CD1c-positive myeloid dendritic cell (primary cell): ENCODE measurements at regions not wholly inside any gene's neighbourhood (a gene's known extent, or its start where the extent isn't known, plus 50 kb on each side); places are given as distances from the start of the nearest gene placed in this dataset.
"Not testable (repeated sequence)": the region's sequence is repeated elsewhere in the genome, so short reads cannot be mapped to it uniquely, and the experiment has no call there.

ENCODE experiments used
- DNase-seq: peaks from one replicate; pipeline ENCODE4 v3.0.0-alpha.2; 2016; ENCODE audit errors: extremely low spot score

DNA sequence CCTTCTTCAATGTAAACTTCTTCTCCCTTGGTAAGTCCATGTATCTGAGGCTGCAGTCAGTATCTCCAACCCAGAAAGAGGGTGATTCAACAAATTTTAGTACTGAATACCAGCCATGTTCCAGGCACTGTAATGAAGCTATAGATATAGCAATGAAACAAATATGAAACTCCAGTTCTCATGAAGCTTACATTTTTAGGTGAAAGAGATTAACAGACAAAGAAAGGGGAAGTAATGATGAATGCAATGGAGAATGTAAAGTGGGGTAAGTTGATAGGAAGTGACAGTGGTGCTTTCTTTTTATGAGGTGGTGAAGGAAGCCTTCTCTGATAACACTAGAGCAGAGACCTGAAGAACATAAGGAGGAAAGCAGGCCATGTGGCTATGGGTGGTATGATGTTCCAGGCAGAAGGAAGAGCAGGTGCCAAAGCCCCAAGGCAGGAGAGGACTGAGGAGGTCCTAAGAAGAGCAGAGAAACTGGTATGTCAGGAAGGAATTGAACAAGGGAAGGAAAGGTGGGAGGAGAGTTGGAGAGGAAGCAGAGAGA, 143.6 kb downstream of the TFAP2B start:
- DNase-seq, result no peak

- no peak for DNase-seq
Observed at GRCh38 chr6:50963952-50964351, 145.3 kb downstream of the TFAP2B start.

GRCh38 chr6:50965495-50965894, 146.8 kb downstream of the TFAP2B start:
- DNase-seq, result no peak

- DNase-seq, result no peak
Observed at GRCh38 chr6:50966532-50966931, 147.9 kb downstream of the TFAP2B start.

- DNase-seq, result no peak
Observed at GRCh38 chr6:50966986-50967385, 148.3 kb downstream of the TFAP2B start.

DNA sequence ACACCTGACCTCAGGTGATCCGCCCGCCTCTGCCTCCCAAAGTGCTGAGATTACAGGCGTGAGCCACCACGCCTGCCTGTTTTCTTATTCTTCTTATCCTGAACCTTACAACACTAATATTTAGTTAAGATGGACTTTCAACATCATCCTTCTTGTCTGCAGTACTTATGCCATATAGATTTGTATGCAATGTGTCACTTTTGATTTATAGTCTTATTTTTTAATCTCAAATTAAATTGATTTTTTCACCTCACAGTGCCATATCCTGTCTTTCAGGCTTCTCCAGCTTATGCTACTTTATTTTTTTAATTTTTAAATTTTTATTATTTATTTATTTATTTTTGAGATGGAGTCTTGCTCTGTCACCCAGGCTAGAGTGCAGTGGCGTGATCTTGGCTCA, 149.6 kb downstream of the TFAP2B start:
- not testable (repeated sequence) for DNase-seq

- no peak for DNase-seq
Observed at GRCh38 chr6:50970908-50971307, 152.2 kb downstream of the TFAP2B start.

DNA sequence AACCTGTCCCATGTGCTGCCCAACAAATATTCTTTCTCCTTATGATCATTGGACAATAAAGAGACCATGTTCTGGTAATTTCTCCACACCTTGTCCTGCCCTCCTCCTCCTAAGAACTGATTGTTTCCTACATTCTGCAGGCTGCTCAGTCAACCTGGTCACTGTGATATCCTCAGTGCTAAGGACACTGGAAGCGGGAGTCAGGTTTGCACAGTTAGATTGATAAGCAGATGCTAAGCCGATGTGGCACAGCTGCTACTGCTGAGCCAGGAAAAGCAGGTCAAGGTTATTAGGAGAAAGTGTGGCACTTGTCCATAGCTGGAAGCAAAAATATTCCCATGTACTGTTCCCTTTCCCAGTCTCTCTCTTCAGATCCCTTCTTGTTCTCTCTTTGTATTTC, 154.8 kb downstream of the TFAP2B start:
- DNase-seq, result no peak

- DNase-seq, result no peak
Observed at GRCh38 chr6:50974319-50974718, 155.6 kb downstream of the TFAP2B start.

DNA sequence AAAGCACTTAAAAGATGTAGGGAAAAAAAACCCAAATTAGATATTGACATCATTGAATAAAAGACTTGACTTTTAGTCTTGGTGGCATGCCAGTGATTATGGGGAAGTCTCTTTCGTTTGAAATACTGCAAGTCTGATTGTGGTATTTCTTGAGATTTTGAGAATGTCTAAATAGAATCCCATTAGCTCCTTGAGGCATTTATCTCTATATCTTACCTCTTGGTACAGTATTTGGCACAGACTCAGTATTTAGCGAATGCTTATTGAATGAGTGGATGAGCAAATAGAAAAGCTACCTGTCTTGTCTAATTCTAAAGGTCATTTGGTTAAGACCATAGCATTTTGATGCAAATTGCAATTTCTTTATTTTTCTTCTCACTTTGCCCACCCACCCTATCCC, 156.5 kb downstream of the TFAP2B start:
- no peak for DNase-seq

- no peak for DNase-seq
Observed at GRCh38 chr6:50976907-50977306, 158.2 kb downstream of the TFAP2B start.

- no peak for DNase-seq
Observed at GRCh38 chr6:50977796-50978195, 159.1 kb downstream of the TFAP2B start.

- no peak for DNase-seq
Observed at GRCh38 chr6:50978380-50979170, 159.9 kb downstream of the TFAP2B start.

GRCh38 chr6:50979171-50979525, 160.5 kb downstream of the TFAP2B start:
- DNase-seq, result no peak

DNA sequence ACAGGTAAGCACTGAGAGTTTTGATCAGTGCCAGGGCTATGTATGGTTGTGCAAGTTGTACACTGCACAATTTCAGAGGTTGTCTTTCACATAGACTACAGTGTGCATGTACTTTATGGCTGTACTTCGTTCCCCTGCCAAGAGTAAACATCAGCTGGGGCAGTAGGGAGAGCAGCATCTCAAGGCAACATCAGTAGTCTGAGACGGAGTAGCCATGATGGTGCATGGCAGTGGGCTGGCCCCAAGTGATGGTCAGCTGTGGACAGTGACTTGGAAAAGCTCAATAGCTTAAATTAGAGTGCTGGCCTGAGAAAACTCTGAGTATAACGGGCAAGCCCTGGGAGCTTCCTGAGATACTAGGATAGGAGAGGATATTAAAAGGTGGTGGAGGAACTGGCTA, 165.5 kb downstream of the TFAP2B start:
- no peak for DNase-seq

DNA sequence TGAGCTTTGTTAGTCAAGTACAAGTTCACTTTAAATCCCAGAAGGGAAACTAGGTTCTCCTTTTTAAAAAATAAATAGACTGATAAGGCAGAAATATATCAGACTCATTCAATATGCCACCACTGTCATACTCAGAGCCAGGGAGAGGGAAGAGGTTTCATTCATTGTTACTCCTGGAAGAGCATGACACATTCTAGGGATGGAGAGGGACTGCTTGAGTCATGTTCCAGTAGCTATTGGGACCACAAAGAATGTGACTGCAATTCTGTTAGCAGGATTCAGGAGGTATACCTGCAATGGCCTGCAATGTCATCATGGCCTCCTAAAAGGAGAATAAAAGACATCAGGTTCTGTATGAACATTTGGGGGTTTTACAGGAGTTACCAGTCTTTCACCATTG, 167.6 kb downstream of the TFAP2B start:
- DNase-seq, result no peak

GRCh38 chr6:50989123-50989522, 170.5 kb downstream of the TFAP2B start:
- no peak for DNase-seq

- no peak for DNase-seq
Observed at GRCh38 chr6:50990750-50991446, 172.2 kb downstream of the TFAP2B start.

GRCh38 chr6:50992232-50992631, 173.6 kb downstream of the TFAP2B start:
- DNase-seq, result no peak

DNA sequence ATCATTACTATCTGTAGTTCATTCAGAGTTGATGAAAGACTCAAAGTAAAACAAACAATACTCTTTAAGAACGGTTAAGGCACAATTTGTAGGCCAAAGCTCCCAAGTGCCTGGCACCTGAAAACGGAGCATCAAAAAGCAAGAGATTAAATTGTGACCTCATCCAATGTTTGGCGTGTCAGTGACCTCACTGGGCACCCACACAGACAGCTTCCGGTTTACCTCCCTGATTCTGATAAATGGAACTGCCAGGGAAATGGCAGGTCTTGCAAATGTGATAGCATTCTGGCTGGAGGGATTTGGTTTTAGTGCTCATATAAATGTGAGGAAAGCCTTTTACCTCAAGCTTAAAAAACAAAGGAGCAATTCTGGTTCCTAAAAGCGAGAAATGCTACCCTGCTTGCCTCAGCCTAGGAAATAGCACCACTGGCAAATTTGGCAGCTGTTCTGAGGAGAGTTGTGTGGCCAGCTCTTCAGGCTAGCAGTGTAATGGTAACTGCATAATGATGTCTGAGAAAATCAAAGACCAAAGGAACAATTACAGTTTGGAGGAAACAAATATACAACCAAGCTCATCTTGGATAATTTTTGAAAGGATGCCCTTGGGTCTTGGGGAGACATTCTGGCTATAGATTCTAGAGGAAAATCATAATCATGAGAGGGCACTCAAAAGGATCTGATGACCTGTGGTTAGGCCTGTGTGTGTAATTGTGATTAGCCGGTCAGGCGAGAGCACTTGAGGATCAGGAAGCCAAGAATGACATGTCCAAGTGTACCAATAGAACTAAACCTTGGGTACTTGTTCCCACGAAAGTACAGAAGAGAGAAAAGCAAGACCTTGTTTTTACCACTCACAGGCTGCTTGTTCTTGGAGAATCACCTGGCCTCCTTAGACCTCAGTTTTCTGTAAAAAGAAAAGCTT, 174.3 kb downstream of the TFAP2B start:
- no peak for DNase-seq

GRCh38 chr6:50993941-50994720, 175.5 kb downstream of the TFAP2B start:
- no peak for DNase-seq
